ENCODE measurements at regions not wholly inside any gene's neighbourhood (a gene's known extent, or its start where the extent isn't known, plus 50 kb on each side); places are given as distances from the start of the nearest gene placed in this dataset.

GRCh38 chr17:79255046-79255445 is 180.4 kb downstream of the ENGASE start:
- DNase-seq (no peak), ATAC-seq (no peak)
- intact Hi-C loops (cut with micrococcal nuclease): no loop called here

- no peak for DNase-seq
- no peak for ATAC-seq
- intact Hi-C loops (cut with micrococcal nuclease): no loop called here
Observed at GRCh38 chr17:79252886-79253285, 178.3 kb downstream of the ENGASE start.

- DNase-seq (no peak), ATAC-seq (no peak)
- intact Hi-C loops (cut with micrococcal nuclease): no loop called here
Observed at GRCh38 chr17:79251824-79252223, 177.2 kb downstream of the ENGASE start.

- ATAC-seq (no peak), DNase-seq (no peak)
Observed at GRCh38 chr17:79249929-79250521, 175.4 kb downstream of the ENGASE start.

GRCh38 chr17:79248843-79249493 is 174.3 kb downstream of the ENGASE start:
- DNase-seq (no peak), ATAC-seq (no peak)
- intact Hi-C loops (cut with micrococcal nuclease): no loop called here

More at GRCh38 chr17:79249929-79250521, 175.4 kb downstream of the ENGASE start:
- intact Hi-C loops (cut with micrococcal nuclease): no loop called here

- DNase-seq: no peak
- intact Hi-C loops (cut with micrococcal nuclease): no loop called here
- no peak for ATAC-seq
Observed at GRCh38 chr17:79246225-79247190, 171.9 kb downstream of the ENGASE start.

GRCh38 chr17:79244665-79245064 is 170.0 kb downstream of the ENGASE start:
- ATAC-seq: no peak
- intact Hi-C loops (cut with micrococcal nuclease): no loop called here
- DNase-seq: no peak

GRCh38 chr17:79243996-79244395 is 169.4 kb downstream of the ENGASE start:
- intact Hi-C loops (cut with micrococcal nuclease): no loop called here
- ATAC-seq (no peak), DNase-seq (no peak)

- intact Hi-C loops (cut with micrococcal nuclease): no loop called here
- no peak for ATAC-seq
- DNase-seq: no peak
Observed at GRCh38 chr17:79243603-79243990, 169.0 kb downstream of the ENGASE start.

- DNase-seq: no peak
- ATAC-seq: no peak
- intact Hi-C loops (cut with micrococcal nuclease): no loop called here
Observed at GRCh38 chr17:79242873-79243602, 168.4 kb downstream of the ENGASE start.

GRCh38 chr17:79242393-79242792 is 167.8 kb downstream of the ENGASE start:
- intact Hi-C loops (cut with micrococcal nuclease): no loop called here
- DNase-seq: no peak
- no peak for ATAC-seq

GRCh38 chr17:79241616-79242015 is 167.0 kb downstream of the ENGASE start:
- no peak for DNase-seq
- no peak for ATAC-seq
- intact Hi-C loops (cut with micrococcal nuclease): no loop called here

- intact Hi-C loops (cut with micrococcal nuclease): no loop called here
Observed at GRCh38 chr17:79239205-79239604, 164.6 kb downstream of the ENGASE start.

GRCh38 chr17:79237448-79238053 is 162.9 kb downstream of the ENGASE start:
- no peak for DNase-seq
- no peak for ATAC-seq
- intact Hi-C loops (cut with micrococcal nuclease): no loop called here

More at GRCh38 chr17:79239205-79239604, 164.6 kb downstream of the ENGASE start:
- DNase-seq (no peak), ATAC-seq (no peak)

- intact Hi-C loops (cut with micrococcal nuclease): no loop called here
- DNase-seq (no peak), ATAC-seq (no peak)
Observed at GRCh38 chr17:79235808-79236207, 161.2 kb downstream of the ENGASE start.

- DNase-seq: no peak
- ATAC-seq: no peak
- intact Hi-C loops (cut with micrococcal nuclease): no loop called here
Observed at GRCh38 chr17:79233916-79234551, 159.4 kb downstream of the ENGASE start.

GRCh38 chr17:79232957-79233356 is 158.3 kb downstream of the ENGASE start:
- DNase-seq: no peak
- intact Hi-C loops (cut with micrococcal nuclease): no loop called here
- no peak for ATAC-seq

- no peak for DNase-seq
- ATAC-seq: no peak
- intact Hi-C loops (cut with micrococcal nuclease): no loop called here
Observed at GRCh38 chr17:79231766-79232287, 157.2 kb downstream of the ENGASE start.
